H1 (cell line): ENCODE measurements at regions not wholly inside any gene's neighbourhood (a gene's known extent, or its start where the extent isn't known, plus 50 kb on each side); places are given as distances from the start of the nearest gene placed in this dataset.

Experiments used
- CTCF ChIA-PET: fragments of 300-600 bp; sonication (Branson Sonifier 250); formaldehyde crosslinking; loops from one replicate; lab custom pipeline; 2021; ENCODE audit not compliant: partially characterized antibody; lab: Charles Lee
- POLR2A ChIA-PET: fragments of 300-600 bp; sonication (Branson Sonifier 250); formaldehyde crosslinking; loops from one replicate; lab custom pipeline; 2021; ENCODE audit warnings: inconsistent platforms; ENCODE audit not compliant: partially characterized antibody; lab: Charles Lee
- DNase-seq, 2 experiments: peaks; one replicate each; pipeline versions ENCODE4 v3.0.0 to v3.0.0-alpha.2; 2010 to 2022; ENCODE audit warnings: low spot score in 2 of 2, low read depth in 1 of 2, mixed read lengths in 1 of 2
- FAIRE-seq: peaks from 2 replicates; lab custom pipeline; 2011; peaks lifted over from hg19 to GRCh38; lab: Jason Lieb, UNC
- H2AFZ ChIP-seq: 2 replicates; pipeline ENCODE4 v1.8.1; 2012; ENCODE audit warnings: low read length, inconsistent platforms
- H2AK5ac ChIP-seq: 2 replicates; pipeline ENCODE4 v1.6.1; 2013; ENCODE audit warnings: low read depth, low read length
- H2BK120ac ChIP-seq: replicated peaks from 2 replicates; pipeline ENCODE3; 2013; ENCODE audit warnings: low read depth, low read length, inconsistent platforms
- H2BK12ac ChIP-seq: 2 replicates; pipeline ENCODE4 v1.6.1; 2013; ENCODE audit warnings: low read depth, low read length
- H2BK15ac ChIP-seq: 2 replicates; pipeline ENCODE4 v1.6.1; 2013; ENCODE audit warnings: low read length
- H2BK20ac ChIP-seq: 2 replicates; pipeline ENCODE4 v1.6.1; 2013; ENCODE audit warnings: low read length
- H2BK5ac ChIP-seq: 2 replicates; pipeline ENCODE4 v1.6.1; 2013; ENCODE audit warnings: low read depth, low read length
- H3K14ac ChIP-seq: 2 replicates; pipeline ENCODE4 v1.6.1; 2013; ENCODE audit warnings: inconsistent platforms; ENCODE audit not compliant: insufficient read length
- H3K18ac ChIP-seq: 2 replicates; pipeline ENCODE4 v1.6.1; 2013; ENCODE audit warnings: low read length; ENCODE audit errors: extremely low read depth
- H3K23ac ChIP-seq: 2 replicates; pipeline ENCODE4 v1.6.1; 2013; ENCODE audit warnings: inconsistent platforms; ENCODE audit not compliant: insufficient read length
- H3K23me2 ChIP-seq: 2 replicates; pipeline ENCODE4 v1.6.1; 2013; ENCODE audit warnings: low read depth, low read length
- H3K27ac ChIP-seq: 2 replicates; pipeline ENCODE4 v1.6.1; 2011; ENCODE audit warnings: low read depth, low read length, inconsistent platforms
- H3K27me3 ChIP-seq, 4 experiments: replicated peaks in 1 of 4; 1 replicate in 1 of 4; 2 replicates in 3 of 4; pipeline versions ENCODE4 v1.6.1 to v1.8.1; 2011 to 2013; ENCODE audit warnings: low read length in 3 of 4, mild to moderate bottlenecking in 3 of 4, inconsistent platforms in 2 of 4, mixed read lengths in 2 of 4, moderate library complexity in 1 of 4; ENCODE audit not compliant: control insufficient read depth in 3 of 4, insufficient read depth in 3 of 4; ENCODE audit errors: extremely low read depth in 1 of 4
- H3K36me3 ChIP-seq, 4 experiments: 2 replicates each; pipeline versions ENCODE4 v1.6.1 to v1.8.1; 2011 to 2013; ENCODE audit warnings: mild to moderate bottlenecking in 4 of 4, low read length in 3 of 4, moderate library complexity in 2 of 4, control low read depth in 1 of 4, inconsistent platforms in 1 of 4; ENCODE audit not compliant: insufficient read depth in 4 of 4, control insufficient read depth in 2 of 4
- H3K4ac ChIP-seq: replicated peaks from 2 replicates; pipeline ENCODE3; 2013; ENCODE audit warnings: low read length, low read depth, mixed read lengths, inconsistent platforms; ENCODE audit not compliant: insufficient read length
- H3K4me1 ChIP-seq, 4 experiments: replicated peaks in 1 of 4; 1 replicate in 1 of 4; 2 replicates in 3 of 4; pipeline versions ENCODE4 v1.6.1 to v1.8.1; 2011 to 2013; ENCODE audit warnings: low read length in 3 of 4, inconsistent platforms in 2 of 4, mixed read lengths in 1 of 4; ENCODE audit not compliant: insufficient read depth in 4 of 4, control insufficient read depth in 3 of 4
- H3K4me2 ChIP-seq, 2 experiments: 2 replicates each; pipeline versions ENCODE4 v1.6.1 to v1.8.1; 2011 to 2013; ENCODE audit warnings: low read depth in 2 of 2, low read length in 2 of 2, control low read depth in 1 of 2, inconsistent platforms in 1 of 2, mild to moderate bottlenecking in 1 of 2; ENCODE audit not compliant: insufficient read depth in 1 of 2
- H3K4me3 ChIP-seq, 4 experiments: fragments of 200-600, 300-600 bp in 1 of 4; sonication (generic), shearing (Covaris generic), sonication (Bioruptor Twin) in 1 of 4; 2 replicates each; pipeline versions ENCODE4 v1.5.1 to v1.8.1; 2011 to 2016; ENCODE audit warnings: low read length in 4 of 4, low read depth in 3 of 4, control low read depth in 2 of 4, inconsistent platforms in 2 of 4, mild to moderate bottlenecking in 2 of 4, mixed read lengths in 1 of 4, moderate library complexity in 1 of 4; ENCODE audit not compliant: insufficient read depth in 2 of 4; ENCODE audit errors: extremely low read depth in 1 of 4
- H3K56ac ChIP-seq: replicated peaks from 2 replicates; pipeline ENCODE3; 2013; ENCODE audit warnings: low read depth, mild to moderate bottlenecking, mixed read lengths, low read length, inconsistent platforms; ENCODE audit not compliant: insufficient read length
- H3K79me1 ChIP-seq: 2 replicates; pipeline ENCODE4 v1.6.1; 2013; ENCODE audit warnings: low read depth, low read length, control low read depth
- H3K79me2 ChIP-seq, 2 experiments: 2 replicates each; pipeline versions ENCODE4 v1.6.1 to v1.8.1; 2012 to 2013; ENCODE audit warnings: low read length in 2 of 2, mild to moderate bottlenecking in 2 of 2, inconsistent platforms in 1 of 2; ENCODE audit not compliant: insufficient read depth in 2 of 2, control insufficient read depth in 1 of 2
- H3K9ac ChIP-seq, 4 experiments: replicated peaks in 1 of 4; 1 replicate in 1 of 4; 2 replicates in 3 of 4; pipeline versions ENCODE4 v1.6.1 to v1.8.1; 2011 to 2013; ENCODE audit warnings: low read depth in 3 of 4, low read length in 3 of 4, control low read depth in 2 of 4, mild to moderate bottlenecking in 2 of 4, moderate library complexity in 2 of 4, inconsistent platforms in 1 of 4; ENCODE audit errors: extremely low read depth in 1 of 4
- H3K9me3 ChIP-seq, 2 experiments: 2 replicates each; pipeline versions ENCODE4 v1.6.1 to v1.8.1; 2012 to 2013; ENCODE audit warnings: mild to moderate bottlenecking in 2 of 2, moderate library complexity in 2 of 2, control low read depth in 1 of 2, inconsistent platforms in 1 of 2, low read depth in 1 of 2, low read length in 1 of 2, mixed read lengths in 1 of 2; ENCODE audit not compliant: insufficient read depth in 2 of 2
- H4K20me1 ChIP-seq, 2 experiments: replicated peaks in 1 of 2; 2 replicates each; pipeline versions ENCODE3 to v1.8.1; 2011 to 2013; ENCODE audit warnings: inconsistent platforms in 2 of 2, low read length in 2 of 2, mild to moderate bottlenecking in 1 of 2; ENCODE audit not compliant: insufficient read depth in 2 of 2, control insufficient read depth in 1 of 2
- H4K5ac ChIP-seq: 2 replicates; pipeline ENCODE4 v1.6.1; 2013; ENCODE audit warnings: low read length, low read depth, mixed read lengths, inconsistent platforms; ENCODE audit not compliant: insufficient read length
- H4K8ac ChIP-seq: 2 replicates; pipeline ENCODE4 v1.8.0; 2013; ENCODE audit warnings: mild to moderate bottlenecking, moderate library complexity, low read length, inconsistent platforms; ENCODE audit not compliant: insufficient read depth; ENCODE audit errors: extremely low read depth
- H4K91ac ChIP-seq: replicated peaks from 2 replicates; pipeline ENCODE3; 2013; ENCODE audit warnings: low read length, mixed read lengths, inconsistent platforms; ENCODE audit not compliant: insufficient read length
- CHD1 ChIP-seq: IDR thresholded peaks from 2 replicates; pipeline ENCODE4 v1.6.1; 2012; ENCODE audit warnings: low read depth, low read length, improper control_type of control experiment
- CTBP2 ChIP-seq: IDR thresholded peaks from 2 replicates; pipeline ENCODE4 v1.7.0; 2011; ENCODE audit warnings: borderline replicate concordance, mild to moderate bottlenecking, moderate library complexity, mixed read lengths, low read length; ENCODE audit not compliant: insufficient read depth, insufficient read length
- EGR1 ChIP-seq: IDR thresholded peaks from 2 replicates; pipeline ENCODE4 v1.6.1; 2011; ENCODE audit warnings: low read depth, low read length, borderline replicate concordance
- FOSL1 ChIP-seq: IDR thresholded peaks from 2 replicates; pipeline ENCODE4 v1.6.1; 2011; ENCODE audit warnings: mild to moderate bottlenecking, low read depth, low read length, moderate library complexity; ENCODE audit not compliant: insufficient read depth
- GTF2F1 ChIP-seq: IDR thresholded peaks from 2 replicates; pipeline ENCODE4 v1.6.1; 2012; ENCODE audit warnings: low read depth, low read length, improper control_type of control experiment, borderline replicate concordance
- HDAC6 ChIP-seq: IDR thresholded peaks from one replicate; pipeline ENCODE4 v1.7.1; 2012; ENCODE audit warnings: low read depth, mild to moderate bottlenecking, inconsistent platforms, low read length, moderate library complexity
- JUN ChIP-seq: IDR thresholded peaks from 2 replicates; pipeline ENCODE4 v1.6.1; 2011; ENCODE audit warnings: low read depth, mild to moderate bottlenecking, improper control_type of control experiment, low read length
- TEAD4 ChIP-seq: IDR thresholded peaks from 2 replicates; pipeline ENCODE4 v1.6.1; 2012; ENCODE audit warnings: low read depth, low read length, inconsistent platforms, mixed read lengths
- YY1 ChIP-seq: IDR thresholded peaks from 2 replicates; pipeline ENCODE4 v1.6.1; 2011; ENCODE audit warnings: low read depth, mild to moderate bottlenecking, low read length
- WGBS, 2 experiments: shearing (Covaris generic) in 1 of 2; methylation state at CpG; one replicate each; pipeline versions ENCODE4 v1.1.6 to v1.1.7; 2013 to 2015; ENCODE audit warnings: low lambda C conversion rate in 2 of 2, mixed read lengths in 2 of 2, inconsistent platforms in 1 of 2, low coverage in 1 of 2, missing lambda C conversion rate in 1 of 2; ENCODE audit not compliant: insufficient replicate concordance in 2 of 2, insufficient coverage in 1 of 2, insufficient read length in 1 of 2; ENCODE audit errors: extremely low coverage in 1 of 2, missing lambda C conversion rate in 1 of 2; 5-methylcytosine and 5-hydroxymethylcytosine counted together
- TF ChIP-seq, protein P1 (sequence below): IDR thresholded peaks from 2 replicates; pipeline ENCODE4 v1.6.1; 2012; ENCODE audit warnings: inconsistent platforms
- TF ChIP-seq, protein P2 (sequence below): IDR thresholded peaks from 2 replicates; pipeline ENCODE4 v1.6.1; 2012; ENCODE audit warnings: low read length, inconsistent platforms
- TF ChIP-seq, protein P3 (sequence below): IDR thresholded peaks from 2 replicates; pipeline ENCODE4 v1.6.1; 2012; ENCODE audit warnings: inconsistent platforms

DNA sequence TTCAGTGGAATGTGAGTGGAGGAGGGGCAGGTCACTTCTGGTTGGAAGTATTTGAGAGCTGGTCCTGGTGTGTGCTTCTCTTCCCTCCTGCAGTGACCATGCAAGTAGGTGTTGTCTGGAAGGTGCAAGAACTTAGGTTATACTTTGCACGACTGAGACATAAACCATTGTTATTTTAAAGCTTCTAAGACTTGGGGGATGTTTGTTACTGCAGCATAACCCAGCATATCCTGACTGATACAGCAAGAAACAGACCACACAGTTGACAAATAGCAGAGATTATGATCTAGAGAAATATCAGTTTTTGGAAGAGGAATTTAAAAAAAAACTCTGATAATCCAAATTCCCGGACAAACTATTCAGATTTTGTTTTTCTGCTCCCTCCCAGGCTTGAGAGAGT is 130.8 kb downstream of the ACTR3 start:
- POLR2A ChIA-PET = no interaction called here
- H3K36me3 ChIP-seq = no peaks in the 10 kb centered on the region
- TF ChIP-seq EGR1 (no peak), YY1 (no peak), GTF2F1 (no peak), JUN (no peak), CTBP2 (no peak), FOSL1 (no peak), HDAC6 (no peak), CHD1 (no peak), TEAD4 (no peak)
- TF ChIP-seq, protein P1, sequence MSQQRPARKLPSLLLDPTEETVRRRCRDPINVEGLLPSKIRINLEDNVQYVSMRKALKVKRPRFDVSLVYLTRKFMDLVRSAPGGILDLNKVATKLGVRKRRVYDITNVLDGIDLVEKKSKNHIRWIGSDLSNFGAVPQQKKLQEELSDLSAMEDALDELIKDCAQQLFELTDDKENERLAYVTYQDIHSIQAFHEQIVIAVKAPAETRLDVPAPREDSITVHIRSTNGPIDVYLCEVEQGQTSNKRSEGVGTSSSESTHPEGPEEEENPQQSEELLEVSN = no peak
- TF ChIP-seq, protein P2, sequence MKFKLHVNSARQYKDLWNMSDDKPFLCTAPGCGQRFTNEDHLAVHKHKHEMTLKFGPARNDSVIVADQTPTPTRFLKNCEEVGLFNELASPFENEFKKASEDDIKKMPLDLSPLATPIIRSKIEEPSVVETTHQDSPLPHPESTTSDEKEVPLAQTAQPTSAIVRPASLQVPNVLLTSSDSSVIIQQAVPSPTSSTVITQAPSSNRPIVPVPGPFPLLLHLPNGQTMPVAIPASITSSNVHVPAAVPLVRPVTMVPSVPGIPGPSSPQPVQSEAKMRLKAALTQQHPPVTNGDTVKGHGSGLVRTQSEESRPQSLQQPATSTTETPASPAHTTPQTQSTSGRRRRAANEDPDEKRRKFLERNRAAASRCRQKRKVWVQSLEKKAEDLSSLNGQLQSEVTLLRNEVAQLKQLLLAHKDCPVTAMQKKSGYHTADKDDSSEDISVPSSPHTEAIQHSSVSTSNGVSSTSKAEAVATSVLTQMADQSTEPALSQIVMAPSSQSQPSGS = no peak
- TF ChIP-seq, protein P3, sequence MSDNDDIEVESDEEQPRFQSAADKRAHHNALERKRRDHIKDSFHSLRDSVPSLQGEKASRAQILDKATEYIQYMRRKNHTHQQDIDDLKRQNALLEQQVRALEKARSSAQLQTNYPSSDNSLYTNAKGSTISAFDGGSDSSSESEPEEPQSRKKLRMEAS = no peak

More for the DNA sequence above, 130.8 kb downstream of the ACTR3 start:
- no peaks in the 10 kb centered on the region for H3K23me2 ChIP-seq
- no peaks in the 10 kb centered on the region for H3K79me1 ChIP-seq
- no peak overlapping the region for H3K4me2 ChIP-seq
- no peaks in the 10 kb centered on the region for H3K4me1 ChIP-seq
- no peak overlapping the region for H2AFZ ChIP-seq
- no peak overlapping the region for H3K4me3 ChIP-seq
- H4K8ac ChIP-seq = no peak overlapping the region
- no peak overlapping the region for H4K91ac ChIP-seq
- H3K18ac ChIP-seq = no peak overlapping the region
- no peak overlapping the region for H2BK15ac ChIP-seq
- H3K4ac ChIP-seq = no peak overlapping the region
- H3K27me3 ChIP-seq = no peaks in the 10 kb centered on the region
- H4K5ac ChIP-seq = no peak overlapping the region
- no peak for FAIRE-seq
- CTCF ChIA-PET = interaction anchor here (0.6 to 1.3 kb wide), 3 partner anchors 55 to 807 kb away, joined by 3 read pairs; no protein-coding TSS in a partner anchor
- H4K20me1 ChIP-seq = no peaks in the 10 kb centered on the region
- H3K23ac ChIP-seq = no peak overlapping the region
- no peak overlapping the region for H3K14ac ChIP-seq
- no peak overlapping the region for H3K56ac ChIP-seq
- no peak overlapping the region for H2BK5ac ChIP-seq
- 98% methylated on average over 2 of the region's 2 CpGs; no CpG with 5 or more reads in 1 of the 2 experiments for WGBS, 2 experiments
- no peak overlapping the region for H2BK12ac ChIP-seq
- H2BK120ac ChIP-seq = no peak overlapping the region
- no peak overlapping the region for H2BK20ac ChIP-seq
- DNase-seq = no peak
- H2AK5ac ChIP-seq = no peak overlapping the region
- H3K27ac ChIP-seq = no peak overlapping the region
- H3K9ac ChIP-seq = no peak overlapping the region
- peaks cover 6 to 13% of the 10 kb centered on the region in 2 experiments; a peak in 2 of 4 replicates for H3K9me3 ChIP-seq
- H3K79me2 ChIP-seq = no peaks in the 10 kb centered on the region
